DOHH2 (cell line): ENCODE measurements at regions not wholly inside any gene's neighbourhood (a gene's known extent, or its start where the extent isn't known, plus 50 kb on each side); places are given as distances from the start of the nearest gene placed in this dataset.

ENCODE experiments used
- EZH2phosphoT487 ChIP-seq: fragments of 200-600 bp; sonication (generic); IDR thresholded peaks from 2 replicates; pipeline ENCODE4 v1.6.1; 2017; ENCODE audit warnings: borderline replicate concordance, mild to moderate bottlenecking, antibody characterized with exemption, low read length, moderate library complexity, mixed read lengths
- TF ChIP-seq, protein P1 (sequence below): fragments of 200-600 bp; sonication (generic); IDR thresholded peaks from one replicate; pipeline ENCODE4 v1.5.1; 2014; ENCODE audit warnings: antibody characterized with exemption, mild to moderate bottlenecking, low read depth, low read length; ENCODE audit not compliant: poor library complexity, severe bottlenecking

DNA sequence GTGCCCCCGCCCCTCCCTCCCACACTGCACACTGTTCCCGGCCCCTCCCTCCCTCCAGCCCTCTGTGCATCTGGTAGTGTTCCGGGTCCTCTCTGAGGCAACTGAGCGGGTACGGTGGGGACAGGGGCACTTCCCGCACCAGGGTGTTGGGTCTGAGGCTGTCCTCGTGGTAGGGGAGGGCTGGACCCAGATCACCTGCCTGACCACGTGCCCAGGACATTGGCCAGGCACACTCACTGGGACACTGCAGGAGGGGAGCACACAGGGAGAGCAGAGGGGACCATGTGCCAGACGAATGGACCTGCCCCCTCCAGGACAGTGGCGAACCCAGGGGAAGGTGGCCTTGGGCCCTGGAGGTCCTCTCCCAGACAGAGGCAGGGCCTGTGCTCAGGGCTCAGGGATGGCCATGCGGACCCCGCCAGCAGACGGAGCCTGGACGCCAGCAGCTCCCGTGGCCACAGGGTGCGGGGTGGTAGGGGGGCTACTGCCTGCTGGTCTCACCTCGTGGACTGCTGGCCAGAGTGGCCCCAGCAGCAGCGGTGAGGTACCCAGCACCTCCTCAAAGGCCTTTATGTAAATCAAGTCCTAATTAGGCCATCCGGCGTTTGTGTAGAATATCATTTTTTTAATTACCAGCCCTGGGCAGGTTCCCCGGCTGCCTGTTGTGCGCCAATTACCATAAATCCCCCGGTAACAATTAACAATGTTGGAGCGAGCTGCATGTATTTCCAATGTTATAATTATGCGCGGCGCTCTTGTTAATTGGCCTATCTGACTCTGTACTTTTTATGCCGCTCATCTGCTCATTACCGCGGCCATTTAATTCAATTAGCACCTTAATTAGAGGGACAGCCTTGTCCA is 106.9 kb downstream of the FAM53A start:
- TF ChIP-seq, protein P1, sequence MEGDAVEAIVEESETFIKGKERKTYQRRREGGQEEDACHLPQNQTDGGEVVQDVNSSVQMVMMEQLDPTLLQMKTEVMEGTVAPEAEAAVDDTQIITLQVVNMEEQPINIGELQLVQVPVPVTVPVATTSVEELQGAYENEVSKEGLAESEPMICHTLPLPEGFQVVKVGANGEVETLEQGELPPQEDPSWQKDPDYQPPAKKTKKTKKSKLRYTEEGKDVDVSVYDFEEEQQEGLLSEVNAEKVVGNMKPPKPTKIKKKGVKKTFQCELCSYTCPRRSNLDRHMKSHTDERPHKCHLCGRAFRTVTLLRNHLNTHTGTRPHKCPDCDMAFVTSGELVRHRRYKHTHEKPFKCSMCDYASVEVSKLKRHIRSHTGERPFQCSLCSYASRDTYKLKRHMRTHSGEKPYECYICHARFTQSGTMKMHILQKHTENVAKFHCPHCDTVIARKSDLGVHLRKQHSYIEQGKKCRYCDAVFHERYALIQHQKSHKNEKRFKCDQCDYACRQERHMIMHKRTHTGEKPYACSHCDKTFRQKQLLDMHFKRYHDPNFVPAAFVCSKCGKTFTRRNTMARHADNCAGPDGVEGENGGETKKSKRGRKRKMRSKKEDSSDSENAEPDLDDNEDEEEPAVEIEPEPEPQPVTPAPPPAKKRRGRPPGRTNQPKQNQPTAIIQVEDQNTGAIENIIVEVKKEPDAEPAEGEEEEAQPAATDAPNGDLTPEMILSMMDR: no peak
- TF ChIP-seq EZH2phosphoT487: no peak
